ENCODE measurements at regions not wholly inside any gene's neighbourhood (a gene's known extent, or its start where the extent isn't known, plus 50 kb on each side); places are given as distances from the start of the nearest gene placed in this dataset.

DNA sequence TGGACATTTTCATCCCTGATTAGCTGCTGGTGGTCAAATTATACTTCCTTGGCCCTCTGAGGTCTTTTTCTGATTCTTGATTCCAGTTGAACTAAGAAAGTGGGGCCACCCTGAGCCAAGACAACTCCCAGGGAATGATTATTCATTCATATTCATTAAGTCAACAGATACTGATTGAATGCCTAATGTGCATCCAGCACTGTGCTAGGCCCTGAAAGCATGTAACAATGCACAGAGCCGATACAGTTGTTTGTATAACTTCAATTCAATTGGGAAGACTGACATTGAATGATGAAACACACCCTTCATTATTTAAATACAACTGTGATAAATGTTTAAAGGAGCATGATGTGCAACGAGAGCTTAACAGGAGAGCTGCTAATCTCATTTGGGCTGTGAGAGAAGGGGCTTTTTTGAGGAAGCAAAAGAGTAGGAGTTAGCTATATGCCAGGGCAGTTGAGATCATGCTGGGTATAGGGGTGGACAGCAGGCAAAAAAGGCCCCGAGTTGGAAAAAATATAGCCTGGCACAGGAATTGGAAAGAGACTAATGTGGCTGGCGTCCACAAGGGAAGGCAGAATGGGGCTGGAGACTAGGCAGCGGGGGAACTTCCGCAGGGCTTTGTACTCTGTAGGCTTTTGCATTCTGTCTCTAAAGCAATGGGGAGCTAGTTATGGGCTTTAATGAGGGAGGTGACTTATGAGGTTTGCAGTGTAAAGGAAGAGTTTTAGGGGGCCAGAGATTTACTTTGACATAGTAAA, 57.2 kb upstream of the ACVR1 start:
- no peak for DNase-seq

DNA sequence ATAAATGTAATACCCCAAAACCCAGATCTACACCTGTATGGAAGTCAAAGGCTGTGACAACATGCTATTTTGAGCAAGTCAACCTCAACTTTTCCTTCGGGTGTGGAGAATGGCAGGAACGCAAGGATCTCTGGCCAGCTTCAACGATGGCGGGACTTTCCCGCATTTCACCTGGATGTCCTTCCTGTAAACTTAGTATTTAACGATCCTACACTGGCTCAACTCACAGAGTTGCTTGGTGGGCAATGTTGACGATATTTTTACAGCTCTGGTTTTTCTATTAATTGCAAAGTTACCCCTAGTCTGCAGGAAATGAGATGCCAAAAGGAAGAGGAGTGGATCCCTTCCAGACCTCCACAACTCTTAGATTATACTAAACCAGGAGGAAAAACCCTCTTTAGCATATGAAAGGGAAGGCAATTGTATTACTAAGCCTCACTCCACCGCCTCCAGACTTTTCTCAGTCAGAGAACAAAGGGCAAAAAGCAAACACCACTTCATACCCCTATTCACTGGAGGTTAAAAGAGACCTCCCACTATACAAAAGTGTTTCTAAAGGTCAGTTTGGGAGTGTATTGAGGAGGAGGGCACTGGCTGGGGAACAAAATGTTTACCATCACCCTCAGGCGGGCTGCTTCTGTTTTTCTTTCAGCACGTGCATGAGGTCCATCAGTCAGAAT, 56.5 kb upstream of the ACVR1 start:
- DNase-seq: no peak

- DNase-seq: no peak
These were observed 55.4 kb upstream of the ACVR1 start for GRCh38 chr2:157931542-157931941.

DNA sequence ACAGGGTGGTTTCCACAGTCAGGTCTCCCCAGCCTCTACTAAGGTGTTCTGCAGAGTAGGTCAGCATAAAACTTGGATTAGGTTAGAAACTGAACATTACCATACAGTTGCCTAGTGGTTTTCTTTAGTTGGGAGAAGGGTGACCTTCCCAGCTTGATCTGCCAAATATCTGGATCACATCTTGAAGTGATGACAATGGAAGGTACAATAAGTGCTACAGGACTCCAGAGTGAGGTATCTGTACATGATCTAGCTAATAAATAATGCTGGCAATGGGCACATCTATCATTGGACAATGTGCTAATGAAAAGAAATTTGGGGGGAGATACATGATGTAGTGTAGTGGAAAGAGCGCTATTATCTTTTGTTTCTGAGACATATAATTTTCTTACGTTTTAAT, 54.6 kb upstream of the ACVR1 start:
- no peak for DNase-seq

- DNase-seq: no peak
These were observed 53.9 kb upstream of the ACVR1 start for GRCh38 chr2:157929871-157930667.

GRCh38 chr2:157928372-157928771, 52.2 kb upstream of the ACVR1 start:
- no peak for DNase-seq

- DNase-seq: no peak
These were observed 51.0 kb upstream of the ACVR1 start for GRCh38 chr2:157927155-157927554.
